Cardiac muscle cell (in vitro differentiated cells and primary cell): ENCODE measurements at regions not wholly inside any gene's neighbourhood (a gene's known extent, or its start where the extent isn't known, plus 50 kb on each side); places are given as distances from the start of the nearest gene placed in this dataset.

ENCODE experiments used
- DNase-seq, 2 donors: peaks; one replicate each; pipeline versions ENCODE4 v3.0.0 to v3.0.0-alpha.2; 2010 to 2017; ENCODE audit warnings: low read depth in 1 of 2, low spot score in 1 of 2
- H3K27ac ChIP-seq: fragments of 200-600 bp; sonication (generic); 2 replicates; pipeline ENCODE4 v1.5.1; 2016
- H3K27me3 ChIP-seq: fragments of 200-600 bp; sonication (generic); 2 replicates; pipeline ENCODE4 v1.6.0; 2016; ENCODE audit warnings: control low read depth
- H3K36me3 ChIP-seq: fragments of 200-600 bp; sonication (generic); 2 replicates; pipeline ENCODE4 v1.5.1; 2016; ENCODE audit warnings: control low read depth
- H3K4me1 ChIP-seq: fragments of 200-600 bp; sonication (generic); 2 replicates; pipeline ENCODE4 v1.8.1; 2017; ENCODE audit warnings: low read depth, mild to moderate bottlenecking, mixed run types
- H3K4me3 ChIP-seq: fragments of 200-600 bp; sonication (generic); 2 replicates; pipeline ENCODE4 v1.5.1; 2016; ENCODE audit warnings: mild to moderate bottlenecking
- H3K9me3 ChIP-seq: fragments of 200-600 bp; sonication (generic); 2 replicates; pipeline ENCODE4 v1.5.1; 2017; ENCODE audit warnings: low read depth, mild to moderate bottlenecking, control low read depth
- TF ChIP-seq, protein P1 (sequence below): IDR thresholded peaks from 2 replicates; pipeline ENCODE4 v1.5.1; 2012; ENCODE audit warnings: low read depth, mild to moderate bottlenecking, low read length

DNA sequence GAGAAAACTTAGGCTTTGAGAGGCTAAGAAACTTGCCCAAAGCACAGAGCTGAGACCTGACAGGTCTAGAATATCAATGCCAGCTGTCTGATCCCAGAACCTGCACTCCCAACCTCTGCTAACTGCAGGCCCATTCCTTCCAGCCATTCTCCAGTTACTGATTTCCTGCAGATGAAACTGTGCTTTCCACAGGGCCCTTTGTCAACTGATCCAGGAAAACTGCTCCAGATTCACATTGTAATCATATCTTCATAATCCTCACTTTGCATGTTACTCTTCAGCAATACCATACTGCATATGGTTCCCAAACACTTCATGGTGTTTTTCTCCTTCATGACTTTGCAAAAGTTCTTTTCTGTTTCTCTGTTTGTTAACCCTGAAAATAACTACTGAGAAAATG is 100.6 kb downstream of the RAP2A start:
- Histone ChIP-seq H3K4me1 (no peaks in the 10 kb centered on the region), H3K4me3 (no peak overlapping the region), H3K36me3 (no peaks in the 10 kb centered on the region), H3K27me3 (no peaks in the 10 kb centered on the region), H3K9me3 (no peaks in the 10 kb centered on the region), H3K27ac (no peak overlapping the region)
- TF ChIP-seq, protein P1, sequence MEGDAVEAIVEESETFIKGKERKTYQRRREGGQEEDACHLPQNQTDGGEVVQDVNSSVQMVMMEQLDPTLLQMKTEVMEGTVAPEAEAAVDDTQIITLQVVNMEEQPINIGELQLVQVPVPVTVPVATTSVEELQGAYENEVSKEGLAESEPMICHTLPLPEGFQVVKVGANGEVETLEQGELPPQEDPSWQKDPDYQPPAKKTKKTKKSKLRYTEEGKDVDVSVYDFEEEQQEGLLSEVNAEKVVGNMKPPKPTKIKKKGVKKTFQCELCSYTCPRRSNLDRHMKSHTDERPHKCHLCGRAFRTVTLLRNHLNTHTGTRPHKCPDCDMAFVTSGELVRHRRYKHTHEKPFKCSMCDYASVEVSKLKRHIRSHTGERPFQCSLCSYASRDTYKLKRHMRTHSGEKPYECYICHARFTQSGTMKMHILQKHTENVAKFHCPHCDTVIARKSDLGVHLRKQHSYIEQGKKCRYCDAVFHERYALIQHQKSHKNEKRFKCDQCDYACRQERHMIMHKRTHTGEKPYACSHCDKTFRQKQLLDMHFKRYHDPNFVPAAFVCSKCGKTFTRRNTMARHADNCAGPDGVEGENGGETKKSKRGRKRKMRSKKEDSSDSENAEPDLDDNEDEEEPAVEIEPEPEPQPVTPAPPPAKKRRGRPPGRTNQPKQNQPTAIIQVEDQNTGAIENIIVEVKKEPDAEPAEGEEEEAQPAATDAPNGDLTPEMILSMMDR = no peak
- no peak for DNase-seq

GRCh38 chr13:97535614-97536013 is 101.6 kb downstream of the RAP2A start:
- H3K4me3 ChIP-seq = no peak overlapping the region
- TF ChIP-seq, protein P1 = no peak
- H3K4me1 ChIP-seq = no peaks in the 10 kb centered on the region
- peak in 1 of 2 donors; percentile 55 for DNase-seq
- H3K27me3 ChIP-seq = no peaks in the 10 kb centered on the region
- H3K27ac ChIP-seq = no peak overlapping the region
- H3K9me3 ChIP-seq = no peaks in the 10 kb centered on the region
- no peaks in the 10 kb centered on the region for H3K36me3 ChIP-seq

DNA sequence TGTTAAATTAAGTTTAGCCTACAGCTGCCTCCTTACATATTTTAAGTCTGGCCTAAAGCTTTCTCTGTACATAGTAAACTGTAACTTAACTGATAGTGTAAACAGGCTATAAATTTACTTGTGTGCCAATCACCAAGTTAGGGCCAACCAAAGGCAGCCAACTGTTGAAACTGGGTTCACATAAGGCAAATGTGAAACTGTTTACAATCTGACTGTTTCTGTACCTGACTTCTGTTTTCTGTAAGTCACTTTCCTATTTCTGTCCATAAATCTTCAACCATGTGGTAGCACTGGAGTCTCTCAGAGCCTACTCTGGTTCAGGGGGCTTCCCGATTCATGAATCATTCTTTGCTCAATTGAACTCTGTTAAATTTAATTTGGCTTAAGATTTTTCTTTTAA is 103.1 kb downstream of the RAP2A start:
- H3K27ac ChIP-seq = no peak overlapping the region
- H3K9me3 ChIP-seq = no peaks in the 10 kb centered on the region
- H3K4me3 ChIP-seq = no peak overlapping the region
- no peaks in the 10 kb centered on the region for H3K27me3 ChIP-seq
- no peaks in the 10 kb centered on the region for H3K4me1 ChIP-seq
- TF ChIP-seq, protein P1 = no peak
- no peaks in the 10 kb centered on the region for H3K36me3 ChIP-seq
- no peak for DNase-seq

DNA sequence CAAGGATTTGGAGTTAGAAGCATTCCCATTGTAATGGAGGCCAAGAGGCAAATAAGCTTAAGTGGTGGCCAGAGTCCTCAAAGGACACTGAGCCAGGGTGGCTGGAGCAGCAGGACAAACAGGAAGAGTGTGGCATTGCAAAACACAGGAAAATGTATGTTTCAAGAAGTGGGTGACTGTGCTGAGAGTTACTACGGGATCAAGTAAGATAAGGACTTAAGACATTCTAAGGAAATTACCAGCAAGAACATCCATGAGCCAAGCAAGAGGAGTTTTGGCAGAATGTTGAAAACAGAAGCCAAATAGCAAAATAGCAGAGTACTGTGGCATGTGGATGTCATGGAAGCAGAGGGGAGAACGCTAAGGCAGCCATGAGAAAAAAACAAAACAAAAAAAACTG is 104.2 kb downstream of the RAP2A start:
- Histone ChIP-seq H3K4me3 (no peak overlapping the region), H3K27me3 (no peaks in the 10 kb centered on the region), H3K4me1 (peaks cover 4% of the 10 kb centered on the region), H3K36me3 (no peaks in the 10 kb centered on the region), H3K27ac (no peak overlapping the region), H3K9me3 (no peaks in the 10 kb centered on the region)
- TF ChIP-seq, protein P1 = no peak
- DNase-seq = peak in 1 of 2 donors; percentile 65

DNA sequence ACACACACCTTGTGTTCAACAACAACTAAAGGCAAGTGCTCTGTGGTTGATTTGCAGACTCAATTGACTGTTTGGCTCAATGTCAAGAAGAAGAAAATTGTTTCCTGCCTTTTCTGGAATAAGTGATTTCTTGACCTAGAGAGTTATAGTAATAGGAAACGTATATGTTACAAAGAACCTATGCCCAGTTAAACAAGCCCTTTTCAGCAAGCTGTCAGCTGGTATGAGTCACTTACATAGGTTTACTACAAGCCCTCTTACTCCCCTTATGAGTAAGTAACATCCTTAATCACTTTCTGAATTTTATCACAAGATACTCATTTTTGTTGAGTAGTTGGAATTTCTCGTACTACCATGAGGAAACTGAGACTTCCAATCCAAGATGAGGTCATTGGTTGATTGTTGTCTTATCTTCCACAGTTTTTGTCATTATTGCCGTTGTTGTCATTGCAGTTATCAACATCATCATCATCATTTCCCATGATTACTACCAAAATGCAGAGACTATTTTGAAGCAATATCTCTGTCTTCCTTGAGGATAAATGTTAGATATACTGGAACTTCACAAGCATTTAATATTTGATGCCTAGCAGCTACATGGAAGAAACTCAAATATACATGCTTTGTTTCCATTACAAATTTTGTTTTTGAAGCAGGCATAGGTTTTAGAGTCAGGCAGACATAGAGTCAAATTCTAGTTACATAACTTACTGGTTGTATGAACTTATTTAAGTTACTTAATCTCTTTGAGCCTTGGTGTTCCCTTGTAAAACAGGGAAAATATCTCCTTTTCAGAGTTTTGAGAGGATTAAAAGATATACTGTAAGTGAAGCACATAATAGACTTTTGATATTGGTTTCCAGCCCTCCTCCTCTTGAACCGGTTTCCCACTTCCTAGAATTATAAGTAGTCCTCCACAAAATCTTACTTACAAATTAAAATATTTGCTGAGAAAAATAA is 106.0 kb downstream of the RAP2A start:
- Histone ChIP-seq H3K27ac (no peak overlapping the region), H3K9me3 (no peaks in the 10 kb centered on the region), H3K27me3 (no peaks in the 10 kb centered on the region), H3K36me3 (no peaks in the 10 kb centered on the region), H3K4me1 (peaks cover 4% of the 10 kb centered on the region), H3K4me3 (no peak overlapping the region)
- peak in 1 of 2 donors; percentile 48 for DNase-seq
- TF ChIP-seq, protein P1 = no peak
